WTC11 (cell line): ENCODE measurements at regions not wholly inside any gene's neighbourhood (a gene's known extent, or its start where the extent isn't known, plus 50 kb on each side); places are given as distances from the start of the nearest gene placed in this dataset.

Experiments
- ATAC-seq: fragments of 200-7000 bp; cut with Tn5 transposase; 2 replicates; pipeline ENCODE4 v1.10.0; 2021; ENCODE audit warnings: mild to moderate bottlenecking, moderate library complexity
- CTCF ChIA-PET: fragments of 300-600 bp; sonication (Branson Sonifier 250); formaldehyde crosslinking; loops from one replicate; lab custom pipeline; 2021; ENCODE audit warnings: antibody characterized with exemption; lab: Charles Lee
- POLR2A ChIA-PET: fragments of 350-600 bp; sonication (Branson Sonifier 250); formaldehyde crosslinking; loops from one replicate; lab custom pipeline; 2021; ENCODE audit warnings: antibody characterized with exemption; lab: Charles Lee
- DNase-seq: peaks from one replicate; pipeline ENCODE4 v3.0.0; 2021; ENCODE audit warnings: low spot score
- H3K27ac Mint-ChIP-seq: 2 replicates; pipeline ENCODE4 v1.8.0; 2021; ENCODE audit warnings: mixed read lengths
- H3K27me3 Mint-ChIP-seq: 2 replicates; pipeline ENCODE4 v1.8.0; 2021; ENCODE audit warnings: low read depth, mild to moderate bottlenecking, moderate library complexity, mixed read lengths
- H3K36me3 Mint-ChIP-seq: 2 replicates; pipeline ENCODE4 v1.8.0; 2021; ENCODE audit warnings: mixed read lengths
- H3K4me1 Mint-ChIP-seq: 2 replicates; pipeline ENCODE4 v1.8.0; 2022; ENCODE audit warnings: mixed read lengths
- H3K4me3 Mint-ChIP-seq: 2 replicates; pipeline ENCODE4 v1.8.0; 2021; ENCODE audit warnings: mild to moderate bottlenecking, moderate library complexity, mixed read lengths
- H3K9me3 Mint-ChIP-seq: 2 replicates; pipeline ENCODE4 v1.8.0; 2021; ENCODE audit warnings: mixed read lengths
- ATF6 ChIP-seq: sonication (generic); formaldehyde crosslinking; IDR thresholded peaks from 2 replicates; pipeline ENCODE4 v1.8.1; 2023; ENCODE audit warnings: mild to moderate bottlenecking, missing genetic modification reagents
- ESRRA ChIP-seq: sonication (generic); formaldehyde crosslinking; IDR thresholded peaks from 2 replicates; pipeline ENCODE4 v1.8.1; 2022; ENCODE audit warnings: mild to moderate bottlenecking, missing genetic modification reagents, borderline replicate concordance
- FOXJ3 ChIP-seq: sonication (generic); formaldehyde crosslinking; IDR thresholded peaks from 2 replicates; pipeline ENCODE4 v1.9.0; 2021; ENCODE audit warnings: missing genetic modification reagents, mild to moderate bottlenecking, borderline replicate concordance
- FOXP4 ChIP-seq: sonication (generic); formaldehyde crosslinking; IDR thresholded peaks from 2 replicates; pipeline ENCODE4 v1.8.0; 2022; ENCODE audit warnings: mild to moderate bottlenecking, missing genetic modification reagents
- HMGA2 ChIP-seq: fragments of 250-450 bp; sonication (Bioruptor Pico); IDR thresholded peaks from 2 replicates; pipeline ENCODE4 v1.4.0; 2021; ENCODE audit warnings: mild to moderate bottlenecking, moderate library complexity
- IRF1 ChIP-seq: sonication (generic); formaldehyde crosslinking; IDR thresholded peaks from 2 replicates; pipeline ENCODE4 v1.8.0; 2023; ENCODE audit warnings: missing genetic modification reagents
- JAZF1 ChIP-seq: fragments of 250-450 bp; sonication (Bioruptor Pico); IDR thresholded peaks from 2 replicates; pipeline ENCODE4 v1.9.0; 2021; ENCODE audit warnings: moderate library complexity, mild to moderate bottlenecking, inconsistent platforms
- KAT7 ChIP-seq: sonication (generic); formaldehyde crosslinking; IDR thresholded peaks from 2 replicates; pipeline ENCODE4 v1.8.1; 2023; ENCODE audit warnings: missing genetic modification reagents, mild to moderate bottlenecking, borderline replicate concordance
- NR1H2 ChIP-seq: sonication (generic); formaldehyde crosslinking; IDR thresholded peaks from 2 replicates; pipeline ENCODE4 v1.9.0; 2021; ENCODE audit warnings: mild to moderate bottlenecking, moderate library complexity, missing genetic modification reagents
- NR2C2 ChIP-seq: sonication (generic); formaldehyde crosslinking; IDR thresholded peaks from 2 replicates; pipeline ENCODE4 v1.8.0; 2022; ENCODE audit warnings: mild to moderate bottlenecking, missing genetic modification reagents
- SOX15 ChIP-seq: fragments of 250-450 bp; sonication (Bioruptor Pico); IDR thresholded peaks from 2 replicates; pipeline ENCODE4 v1.9.0; 2021; ENCODE audit warnings: mild to moderate bottlenecking
- SP1 ChIP-seq: sonication (generic); formaldehyde crosslinking; conservative IDR thresholded peaks from 2 replicates; pipeline ENCODE4 v1.8.1; 2022; ENCODE audit warnings: missing genetic modification reagents
- USF2 ChIP-seq: sonication (generic); formaldehyde crosslinking; IDR thresholded peaks from 2 replicates; pipeline ENCODE4 v1.8.1; 2023; ENCODE audit warnings: mild to moderate bottlenecking, missing genetic modification reagents, moderate library complexity
- ZNF121 ChIP-seq: sonication (generic); formaldehyde crosslinking; IDR thresholded peaks from 2 replicates; pipeline ENCODE4 v1.8.0; 2023; ENCODE audit warnings: missing genetic modification reagents
- ZNF263 ChIP-seq: sonication (generic); formaldehyde crosslinking; IDR thresholded peaks from 2 replicates; pipeline ENCODE4 v1.8.1; 2022; ENCODE audit warnings: low read depth, mild to moderate bottlenecking, moderate library complexity, missing genetic modification reagents
- TF ChIP-seq, protein P1 (sequence below): fragments of 250-450 bp; sonication (Bioruptor Pico); IDR thresholded peaks from 2 replicates; pipeline ENCODE4 v1.9.0; 2021; ENCODE audit warnings: mild to moderate bottlenecking
- TF ChIP-seq, protein P2 (sequence below): fragments of 250-450 bp; sonication (Bioruptor Pico); IDR thresholded peaks from 2 replicates; pipeline ENCODE4 v2.1.2; 2022; ENCODE audit warnings: mild to moderate bottlenecking, moderate library complexity

- Mint-ChIP-seq H3K36me3 (no peaks in the 10 kb centered on the region), H3K4me1 (no peaks in the 10 kb centered on the region), H3K27me3 (no peaks in the 10 kb centered on the region), H3K4me3 (no peak overlapping the region), H3K27ac (no peak overlapping the region; the same call in 1 of the 2 replicates), H3K9me3 (no peaks in the 10 kb centered on the region)
- no peak for ATAC-seq
- ChIA-PET POLR2A (no interaction called here), CTCF (no interaction called here)
- TF ChIP-seq NR2C2 (CRISPR knock-in tag) (no peak), USF2 (CRISPR knock-in tag) (no peak), ATF6 (CRISPR knock-in tag) (no peak), ESRRA (no peak), IRF1 (no peak), SOX15 (CRISPR knock-in tag) (no peak), HMGA2 (CRISPR knock-in tag) (no peak), FOXJ3 (CRISPR knock-in tag) (no peak), NR1H2 (CRISPR knock-in tag) (no peak), JAZF1 (CRISPR knock-in tag) (no peak), SP1 (no peak), FOXP4 (no peak), ZNF263 (no peak)
- TF ChIP-seq, protein P1, sequence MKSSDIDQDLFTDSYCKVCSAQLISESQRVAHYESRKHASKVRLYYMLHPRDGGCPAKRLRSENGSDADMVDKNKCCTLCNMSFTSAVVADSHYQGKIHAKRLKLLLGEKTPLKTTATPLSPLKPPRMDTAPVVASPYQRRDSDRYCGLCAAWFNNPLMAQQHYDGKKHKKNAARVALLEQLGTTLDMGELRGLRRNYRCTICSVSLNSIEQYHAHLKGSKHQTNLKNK = no peak
- TF ChIP-seq, protein P2, sequence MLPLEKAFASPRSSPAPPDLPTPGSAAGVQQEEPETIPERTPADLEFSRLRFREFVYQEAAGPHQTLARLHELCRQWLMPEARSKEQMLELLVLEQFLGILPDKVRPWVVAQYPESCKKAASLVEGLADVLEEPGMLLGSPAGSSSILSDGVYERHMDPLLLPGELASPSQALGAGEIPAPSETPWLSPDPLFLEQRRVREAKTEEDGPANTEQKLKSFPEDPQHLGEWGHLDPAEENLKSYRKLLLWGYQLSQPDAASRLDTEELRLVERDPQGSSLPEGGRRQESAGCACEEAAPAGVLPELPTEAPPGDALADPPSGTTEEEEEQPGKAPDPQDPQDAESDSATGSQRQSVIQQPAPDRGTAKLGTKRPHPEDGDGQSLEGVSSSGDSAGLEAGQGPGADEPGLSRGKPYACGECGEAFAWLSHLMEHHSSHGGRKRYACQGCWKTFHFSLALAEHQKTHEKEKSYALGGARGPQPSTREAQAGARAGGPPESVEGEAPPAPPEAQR (CRISPR knock-in tag) = no peak
- DNase-seq = no peak
These were observed 473.7 kb downstream of the EFNB2 start for GRCh38 chr13:106061781-106062180.

DNA sequence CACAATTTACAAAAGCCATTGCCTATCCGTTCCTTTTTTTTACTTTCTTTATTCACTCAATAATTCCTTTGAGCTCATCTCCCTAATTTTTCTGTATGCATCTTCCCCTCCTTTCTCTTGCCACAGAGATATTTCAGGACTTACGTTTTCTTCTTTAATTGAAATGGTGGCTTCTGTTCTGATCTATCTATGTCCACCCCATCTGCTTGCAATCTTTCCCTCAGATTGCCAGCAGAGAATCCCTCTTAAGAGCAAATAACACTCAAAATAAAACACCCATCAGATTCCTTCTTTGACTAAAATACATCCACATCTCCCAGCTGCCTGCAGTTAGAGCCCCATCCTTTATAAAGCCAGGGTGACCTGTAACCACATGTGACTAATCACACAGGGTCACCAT, 478.6 kb downstream of the EFNB2 start:
- ATAC-seq = no peak
- H3K27ac Mint-ChIP-seq = no peak overlapping the region
- DNase-seq = no peak
- no peak for TF ChIP-seq ZNF121 (CRISPR knock-in tag)
- TF ChIP-seq KAT7 (CRISPR knock-in tag) = no peak
- no peaks in the 10 kb centered on the region for H3K4me1 Mint-ChIP-seq
- ChIA-PET POLR2A (no interaction called here), CTCF (no interaction called here)
- H3K36me3 Mint-ChIP-seq = no peaks in the 10 kb centered on the region
- H3K4me3 Mint-ChIP-seq = no peak overlapping the region
- H3K9me3 Mint-ChIP-seq = no peaks in the 10 kb centered on the region
- no peaks in the 10 kb centered on the region for H3K27me3 Mint-ChIP-seq
